ENCODE measurements at regions not wholly inside any gene's neighbourhood (a gene's known extent, or its start where the extent isn't known, plus 50 kb on each side); places are given as distances from the start of the nearest gene placed in this dataset.

DNA sequence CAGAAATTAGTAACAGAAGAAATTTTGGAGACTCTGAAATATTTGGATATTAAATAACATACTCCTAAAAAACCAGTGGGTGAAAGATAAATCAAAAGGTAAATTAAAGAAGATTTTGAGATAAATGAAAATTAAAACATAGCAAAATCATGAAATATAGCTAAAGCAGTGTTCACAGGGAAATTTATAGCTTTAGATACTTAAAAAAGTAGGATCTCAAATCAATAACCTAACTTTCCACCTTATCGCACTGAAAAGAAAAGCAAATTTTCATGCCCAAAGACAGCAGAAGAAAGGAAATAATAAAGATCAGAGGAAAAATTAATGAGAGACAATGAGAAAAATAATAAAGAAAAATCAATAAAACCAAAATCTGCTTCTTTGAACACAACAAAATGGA lies 135.1 kb upstream of the KLF7 start:
- TF ChIP-seq CTCF (IDR thresholded peaks at IDR 0.05; ENCODE audit: low read depth, low read length, missing input control) (no peak), TAF1 (conservative IDR thresholded peaks at IDR 0.05) (no peak), FOXA1 (IDR thresholded peaks at IDR 0.05) (no peak), JUND (IDR thresholded peaks at IDR 0.05) (no peak)
- TF ChIP-seq, protein P1, sequence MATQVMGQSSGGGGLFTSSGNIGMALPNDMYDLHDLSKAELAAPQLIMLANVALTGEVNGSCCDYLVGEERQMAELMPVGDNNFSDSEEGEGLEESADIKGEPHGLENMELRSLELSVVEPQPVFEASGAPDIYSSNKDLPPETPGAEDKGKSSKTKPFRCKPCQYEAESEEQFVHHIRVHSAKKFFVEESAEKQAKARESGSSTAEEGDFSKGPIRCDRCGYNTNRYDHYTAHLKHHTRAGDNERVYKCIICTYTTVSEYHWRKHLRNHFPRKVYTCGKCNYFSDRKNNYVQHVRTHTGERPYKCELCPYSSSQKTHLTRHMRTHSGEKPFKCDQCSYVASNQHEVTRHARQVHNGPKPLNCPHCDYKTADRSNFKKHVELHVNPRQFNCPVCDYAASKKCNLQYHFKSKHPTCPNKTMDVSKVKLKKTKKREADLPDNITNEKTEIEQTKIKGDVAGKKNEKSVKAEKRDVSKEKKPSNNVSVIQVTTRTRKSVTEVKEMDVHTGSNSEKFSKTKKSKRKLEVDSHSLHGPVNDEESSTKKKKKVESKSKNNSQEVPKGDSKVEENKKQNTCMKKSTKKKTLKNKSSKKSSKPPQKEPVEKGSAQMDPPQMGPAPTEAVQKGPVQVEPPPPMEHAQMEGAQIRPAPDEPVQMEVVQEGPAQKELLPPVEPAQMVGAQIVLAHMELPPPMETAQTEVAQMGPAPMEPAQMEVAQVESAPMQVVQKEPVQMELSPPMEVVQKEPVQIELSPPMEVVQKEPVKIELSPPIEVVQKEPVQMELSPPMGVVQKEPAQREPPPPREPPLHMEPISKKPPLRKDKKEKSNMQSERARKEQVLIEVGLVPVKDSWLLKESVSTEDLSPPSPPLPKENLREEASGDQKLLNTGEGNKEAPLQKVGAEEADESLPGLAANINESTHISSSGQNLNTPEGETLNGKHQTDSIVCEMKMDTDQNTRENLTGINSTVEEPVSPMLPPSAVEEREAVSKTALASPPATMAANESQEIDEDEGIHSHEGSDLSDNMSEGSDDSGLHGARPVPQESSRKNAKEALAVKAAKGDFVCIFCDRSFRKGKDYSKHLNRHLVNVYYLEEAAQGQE (IDR thresholded peaks at IDR 0.05) = no peak

All from liver (tissue), 3 donors.